HK-2 (cell line): ENCODE measurements at regions not wholly inside any gene's neighbourhood (a gene's known extent, or its start where the extent isn't known, plus 50 kb on each side); places are given as distances from the start of the nearest gene placed in this dataset.
"Not testable (repeated sequence)": the region's sequence is repeated elsewhere in the genome, so short reads cannot be mapped to it uniquely, and the experiment has no call there.

Source experiments
- DNase-seq: peaks from one replicate; pipeline ENCODE4 v3.0.0-alpha.2; 2018; ENCODE audit not compliant: unreplicated experiment

- DNase-seq: peak; percentile 31
These were observed 123.7 kb upstream of the KIF26B start for GRCh38 chr1:245031041-245031440.

GRCh38 chr1:245026247-245026646, 128.5 kb upstream of the KIF26B start:
- DNase-seq: no peak

- no peak for DNase-seq
These were observed 129.3 kb upstream of the KIF26B start for GRCh38 chr1:245025525-245025924.

- no peak for DNase-seq
These were observed 131.6 kb upstream of the KIF26B start for GRCh38 chr1:245023222-245023621.

- no peak for DNase-seq
These were observed 134.8 kb upstream of the KIF26B start for GRCh38 chr1:245019910-245020486.

GRCh38 chr1:245016700-245017099, 138.1 kb upstream of the KIF26B start:
- no peak for DNase-seq

GRCh38 chr1:245015031-245015430, 139.8 kb upstream of the KIF26B start:
- DNase-seq: no peak

- DNase-seq: no peak
These were observed 140.3 kb upstream of the KIF26B start for GRCh38 chr1:245014247-245015029.

GRCh38 chr1:245010018-245010614, 144.7 kb upstream of the KIF26B start:
- no peak for DNase-seq

- no peak for DNase-seq
These were observed 144.4 kb upstream of the HNRNPU start for GRCh38 chr1:245008761-245009160.

GRCh38 chr1:245007852-245008251, 143.5 kb upstream of the HNRNPU start:
- no peak for DNase-seq

- no peak for DNase-seq
These were observed 138.9 kb upstream of the HNRNPU start for GRCh38 chr1:245003246-245003645.

GRCh38 chr1:245001252-245001651, 136.9 kb upstream of the HNRNPU start:
- no peak for DNase-seq

GRCh38 chr1:245000872-245001188, 136.5 kb upstream of the HNRNPU start:
- no peak for DNase-seq

GRCh38 chr1:244999644-245000043, 135.3 kb upstream of the HNRNPU start:
- not testable (repeated sequence) for DNase-seq

- DNase-seq: no peak
These were observed 134.5 kb upstream of the HNRNPU start for GRCh38 chr1:244998717-244999346.

- DNase-seq: no peak
These were observed 131.5 kb upstream of the HNRNPU start for GRCh38 chr1:244995602-244996400.

- DNase-seq: no peak
These were observed 128.5 kb upstream of the HNRNPU start for GRCh38 chr1:244992833-244993232.

- peak; percentile 57 for DNase-seq
These were observed 125.5 kb upstream of the HNRNPU start for GRCh38 chr1:244989813-244990212.

GRCh38 chr1:244988521-244988920, 124.2 kb upstream of the HNRNPU start:
- DNase-seq: no peak

GRCh38 chr1:244980605-244981004, 116.3 kb upstream of the HNRNPU start:
- DNase-seq: no peak

- no peak for DNase-seq
These were observed 110.2 kb upstream of the HNRNPU start for GRCh38 chr1:244974550-244974949.
